Neuronal stem cell (in vitro differentiated cells): ENCODE measurements at regions not wholly inside any gene's neighbourhood (a gene's known extent, or its start where the extent isn't known, plus 50 kb on each side); places are given as distances from the start of the nearest gene placed in this dataset.

Experiments
- DNase-seq: peaks from one replicate; pipeline ENCODE4 v3.0.0-alpha.2; 2013; ENCODE audit warnings: low spot score
- H2AFZ ChIP-seq: one replicate; pipeline ENCODE4 v1.6.1; 2013; ENCODE audit warnings: mild to moderate bottlenecking, low read length, inconsistent platforms
- H2AK5ac ChIP-seq: 2 replicates; pipeline ENCODE4 v1.6.1; 2013; ENCODE audit warnings: low read depth, mild to moderate bottlenecking, inconsistent platforms, low read length, moderate library complexity, mixed read lengths
- H2BK120ac ChIP-seq: 2 replicates; pipeline ENCODE4 v1.6.1; 2013; ENCODE audit warnings: low read depth, mild to moderate bottlenecking, inconsistent platforms, low read length, moderate library complexity, mixed read lengths
- H2BK12ac ChIP-seq: one replicate; pipeline ENCODE4 v1.6.1; 2013; ENCODE audit warnings: low read length, inconsistent platforms
- H2BK15ac ChIP-seq: 2 replicates; pipeline ENCODE4 v1.6.1; 2013; ENCODE audit warnings: mild to moderate bottlenecking, low read length, inconsistent platforms, mixed read lengths
- H2BK5ac ChIP-seq: one replicate; pipeline ENCODE4 v1.6.1; 2013; ENCODE audit warnings: inconsistent platforms, mild to moderate bottlenecking, low read length, moderate library complexity
- H3K14ac ChIP-seq: one replicate; pipeline ENCODE4 v1.6.1; 2013; ENCODE audit warnings: low read length, inconsistent platforms
- H3K18ac ChIP-seq: 2 replicates; pipeline ENCODE4 v1.6.1; 2013; ENCODE audit warnings: low read length, inconsistent platforms
- H3K23ac ChIP-seq: 2 replicates; pipeline ENCODE4 v1.6.1; 2013; ENCODE audit warnings: low read depth, mild to moderate bottlenecking, mixed read lengths, low read length, inconsistent platforms; ENCODE audit not compliant: poor library complexity
- H3K27ac ChIP-seq: replicated peaks from 3 replicates; pipeline ENCODE4 v1.5.1; 2013; ENCODE audit warnings: low read length, inconsistent platforms
- H3K27me3 ChIP-seq, 3 experiments: 2 replicates each; pipeline ENCODE4 v1.6.1; 2013; ENCODE audit warnings: low read length in 3 of 3, mild to moderate bottlenecking in 2 of 3, inconsistent platforms in 1 of 3, low read depth in 1 of 3, mixed read lengths in 1 of 3, moderate library complexity in 1 of 3; ENCODE audit not compliant: control insufficient read depth in 3 of 3, insufficient read depth in 3 of 3
- H3K36me3 ChIP-seq, 2 donors: replicated peaks in 1 of 2; 2 replicates each; pipeline ENCODE4 v1.6.1; 2013; ENCODE audit warnings: low read length in 2 of 2; ENCODE audit not compliant: control insufficient read depth in 2 of 2, insufficient read depth in 2 of 2
- H3K4ac ChIP-seq: 2 replicates; pipeline ENCODE4 v1.6.1; 2013; ENCODE audit warnings: inconsistent platforms, mild to moderate bottlenecking, low read length, moderate library complexity
- H3K4me1 ChIP-seq, 2 donors: 1 replicate in 1 of 2; 2 replicates in 1 of 2; pipeline ENCODE4 v1.6.1; 2013; ENCODE audit warnings: low read length in 2 of 2, low read depth in 1 of 2; ENCODE audit not compliant: control insufficient read depth in 2 of 2, insufficient read depth in 1 of 2
- H3K4me2 ChIP-seq: one replicate; pipeline ENCODE4 v1.6.1; 2013; ENCODE audit warnings: mild to moderate bottlenecking, low read length, inconsistent platforms; ENCODE audit not compliant: insufficient read depth, poor library complexity, severe bottlenecking
- H3K4me3 ChIP-seq, 2 donors: 2 replicates each; pipeline ENCODE4 v1.5.1; 2013; ENCODE audit warnings: low read length in 2 of 2, mild to moderate bottlenecking in 2 of 2, inconsistent platforms in 1 of 2, moderate library complexity in 1 of 2
- H3K79me1 ChIP-seq: one replicate; pipeline ENCODE4 v1.6.1; 2013; ENCODE audit warnings: low read depth, mild to moderate bottlenecking, inconsistent platforms, low read length, moderate library complexity
- H3K9ac ChIP-seq: one replicate; pipeline ENCODE4 v1.6.1; 2013; ENCODE audit warnings: mild to moderate bottlenecking, low read depth, low read length, inconsistent platforms; ENCODE audit not compliant: poor library complexity
- H3K9me3 ChIP-seq, 2 donors: replicated peaks in 1 of 2; 2 replicates each; pipeline versions ENCODE3 to v1.6.1; 2013; ENCODE audit warnings: low read length in 2 of 2, mild to moderate bottlenecking in 2 of 2, inconsistent platforms in 1 of 2, low read depth in 1 of 2, mixed read lengths in 1 of 2, moderate library complexity in 1 of 2; ENCODE audit not compliant: control insufficient read depth in 2 of 2, insufficient read depth in 1 of 2
- H4K8ac ChIP-seq: one replicate; pipeline ENCODE4 v1.6.1; 2013; ENCODE audit warnings: low read depth, mild to moderate bottlenecking, inconsistent platforms, low read length, moderate library complexity
- H4K91ac ChIP-seq: one replicate; pipeline ENCODE4 v1.6.1; 2013; ENCODE audit warnings: low read length, low read depth, mild to moderate bottlenecking, inconsistent platforms; ENCODE audit not compliant: poor library complexity
- WGBS, 2 donors: extraction: QIAGEN DNeasy Blood & Tissue Kit; methylation state at CpG; one replicate each; pipeline ENCODE4 v1.1.7; 2013; ENCODE audit warnings: missing lambda C conversion rate in 2 of 2, mixed read lengths in 1 of 2; ENCODE audit not compliant: insufficient read length in 2 of 2, insufficient replicate concordance in 1 of 2; ENCODE audit errors: extremely low coverage in 2 of 2; 5-methylcytosine and 5-hydroxymethylcytosine counted together

DNA sequence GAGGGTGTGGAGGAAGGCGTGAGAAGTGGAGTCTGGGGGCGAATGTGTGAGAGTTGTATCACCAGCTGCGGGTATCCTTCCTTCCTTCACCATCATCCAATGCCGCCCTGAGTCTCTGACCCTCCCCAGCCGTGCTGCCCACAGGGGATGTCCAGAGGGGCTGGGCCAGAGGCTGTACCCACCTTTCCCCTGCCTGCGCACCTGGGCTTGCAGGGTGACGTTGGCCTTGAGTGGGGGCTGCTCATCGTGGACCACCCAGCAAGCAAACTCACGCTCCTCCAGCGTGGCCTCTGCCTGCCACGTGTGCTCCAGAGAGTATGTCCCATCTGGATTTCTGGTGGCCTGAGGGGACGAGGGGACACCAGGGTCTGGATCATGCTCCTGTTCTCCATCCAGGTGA lies 116.9 kb upstream of the SIRPA start:
- Histone ChIP-seq H2AK5ac (no peak overlapping the region), H3K79me1 (no peaks in the 10 kb centered on the region), H3K4me3 (no peak overlapping the region), H4K91ac (no peak overlapping the region), H2BK120ac (no peak overlapping the region), H3K27ac (no peak overlapping the region), H2BK5ac (no peak overlapping the region), H3K36me3 (peaks cover 3 to 4% of the 10 kb centered on the region in 2 donors), H4K8ac (no peak overlapping the region), H3K14ac (no peak overlapping the region), H3K4ac (no peak overlapping the region), H2BK12ac (no peak overlapping the region), H3K27me3 (peaks cover 0 to 46% (median 0%) of the 10 kb centered on the region in 3 experiments), H3K4me2 (no peak overlapping the region), H3K18ac (no peak overlapping the region), H2BK15ac (peak overlapping the region; percentile 25), H3K9ac (no peak overlapping the region), H3K9me3 (peaks cover 0 to 3% of the 10 kb centered on the region in 2 donors), H3K4me1 (peaks cover 2 to 4% of the 10 kb centered on the region in 2 donors), H3K23ac (peak overlapping the region; percentile 37), H2AFZ (no peak overlapping the region)
- no CpG with 5 or more reads among the region's 12 CpGs for WGBS, 2 donors
- no peak for DNase-seq

DNA sequence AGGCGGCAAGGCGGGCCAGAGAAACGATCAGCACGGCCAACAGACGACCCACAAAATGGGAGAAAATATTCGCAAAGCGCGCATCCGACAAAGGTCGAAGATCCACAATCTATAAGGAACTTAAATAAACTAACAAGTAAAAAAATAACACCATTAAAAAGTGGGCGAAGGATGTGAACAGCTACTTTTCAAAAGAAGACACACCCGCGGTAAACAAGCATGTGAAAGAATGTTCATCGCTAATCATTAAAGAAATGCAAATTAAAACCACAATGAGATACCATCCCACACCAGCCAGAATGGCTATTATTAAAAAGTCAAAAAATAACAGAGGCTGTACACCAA lies 117.8 kb upstream of the SIRPA start:
- Histone ChIP-seq H3K18ac (no peak overlapping the region), H2AK5ac (no peak overlapping the region), H2BK120ac (no peak overlapping the region), H2BK12ac (no peak overlapping the region), H3K27me3 (peaks cover 0 to 38% (median 0%) of the 10 kb centered on the region in 3 experiments), H4K91ac (no peak overlapping the region), H3K9me3 (peaks cover 0 to 3% of the 10 kb centered on the region in 2 donors), H2BK15ac (no peak overlapping the region), H3K9ac (no peak overlapping the region), H3K27ac (no peak overlapping the region), H3K79me1 (no peaks in the 10 kb centered on the region), H3K23ac (no peak overlapping the region), H3K4me3 (peak overlapping the region in 1 of 2 donors; percentile 92), H3K14ac (no peak overlapping the region), H3K4me1 (peaks cover 2 to 4% of the 10 kb centered on the region in 2 donors), H4K8ac (no peak overlapping the region), H3K36me3 (peaks cover 3 to 4% of the 10 kb centered on the region in 2 donors), H2AFZ (peak overlapping the region; percentile 90), H2BK5ac (no peak overlapping the region), H3K4me2 (no peak overlapping the region), H3K4ac (no peak overlapping the region)
- WGBS, 2 donors = no CpG with 5 or more reads among the region's 14 CpGs
- DNase-seq = no peak

DNA sequence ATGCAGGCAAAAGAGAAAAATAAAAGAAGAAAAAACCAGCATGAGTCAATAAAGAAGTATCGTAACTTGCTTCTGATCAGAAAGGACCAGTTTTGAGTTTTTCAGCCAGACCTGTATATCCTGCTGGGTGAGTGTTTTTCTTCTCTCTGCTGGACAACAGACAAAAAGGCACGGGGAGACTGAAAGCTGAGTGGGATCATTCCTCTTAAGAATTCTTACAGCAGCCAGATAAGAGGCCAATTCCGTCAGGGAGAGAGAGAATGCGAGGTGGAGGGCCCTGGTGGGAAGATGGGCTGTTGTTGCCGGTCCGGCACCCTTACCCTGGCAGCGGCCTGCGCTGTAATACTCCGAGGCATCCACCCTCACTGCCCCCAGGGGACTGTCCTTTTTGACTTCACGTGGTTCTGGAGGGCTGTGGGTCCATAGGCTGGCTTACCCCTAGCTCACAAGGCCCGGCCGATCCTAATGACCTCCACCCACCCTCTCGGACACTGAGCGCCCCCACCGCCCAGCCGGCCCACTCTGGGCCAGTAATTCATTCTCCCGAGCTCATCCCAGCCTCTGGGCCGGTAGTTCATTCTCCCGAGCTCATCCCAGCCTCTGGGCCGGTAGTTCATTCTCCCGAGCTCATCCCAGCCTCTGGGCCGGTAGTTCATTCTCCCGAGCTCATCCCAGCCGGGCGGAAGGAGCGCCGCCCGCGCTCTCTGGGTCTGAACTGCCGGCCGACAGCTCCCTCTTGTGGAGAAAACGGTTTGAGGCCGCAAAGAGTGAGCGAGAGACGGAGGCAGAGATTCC lies 118.3 kb upstream of the SIRPA start:
- Histone ChIP-seq H3K14ac (peak overlapping the region; percentile 21), H2AK5ac (no peak overlapping the region), H2BK120ac (no peak overlapping the region), H3K36me3 (peaks cover 3 to 4% of the 10 kb centered on the region in 2 donors), H3K4ac (no peak overlapping the region), H3K27ac (peak overlapping the region; percentile 70), H2BK5ac (no peak overlapping the region), H2BK15ac (no peak overlapping the region), H2BK12ac (no peak overlapping the region), H3K4me1 (peaks cover 2 to 4% of the 10 kb centered on the region in 2 donors), H3K9ac (peak overlapping the region; percentile 92), H3K4me2 (peak overlapping the region; percentile 59), H3K79me1 (no peaks in the 10 kb centered on the region), H3K4me3 (peak overlapping the region; percentile 92 to 96), H4K91ac (no peak overlapping the region), H4K8ac (peak overlapping the region; percentile 19), H3K23ac (no peak overlapping the region), H3K18ac (peak overlapping the region; percentile 81), H3K27me3 (peaks cover 0 to 37% (median 0%) of the 10 kb centered on the region in 3 experiments), H2AFZ (peak overlapping the region; percentile 90), H3K9me3 (peaks cover 0 to 3% of the 10 kb centered on the region in 2 donors)
- DNase-seq = peak; percentile 88
- WGBS, 2 donors = no CpG with 5 or more reads among the region's 35 CpGs

DNA sequence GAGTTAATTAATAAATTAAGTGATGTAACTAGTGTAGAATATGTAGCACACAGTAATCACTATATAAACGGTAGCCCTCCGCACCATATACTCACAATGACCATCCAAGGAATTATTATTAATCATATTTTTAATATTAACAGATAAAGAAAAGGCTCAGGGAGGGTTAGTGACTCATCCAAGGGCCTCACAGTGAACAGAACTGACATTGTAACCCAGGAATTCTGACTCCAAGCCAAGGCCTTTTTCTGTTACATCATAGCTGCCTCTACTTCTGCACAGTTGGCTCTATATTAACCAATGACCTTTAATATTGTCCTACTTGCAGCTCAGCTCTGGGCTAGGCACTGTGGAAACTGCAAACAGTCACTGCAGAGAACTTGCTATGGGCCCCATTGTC lies 117.5 kb upstream of the SIRPG start:
- Histone ChIP-seq H2BK5ac (no peak overlapping the region), H3K27me3 (peaks cover 0 to 23% (median 0%) of the 10 kb centered on the region in 3 experiments), H3K4me3 (no peak overlapping the region), H3K23ac (no peak overlapping the region), H3K4ac (no peak overlapping the region), H4K8ac (no peak overlapping the region), H2AFZ (no peak overlapping the region), H2BK15ac (no peak overlapping the region), H3K9me3 (peaks cover 0 to 3% of the 10 kb centered on the region in 2 donors), H2BK120ac (no peak overlapping the region), H2BK12ac (no peak overlapping the region), H3K9ac (no peak overlapping the region), H3K14ac (no peak overlapping the region), H3K4me1 (peaks cover 2 to 4% of the 10 kb centered on the region in 2 donors), H3K79me1 (no peaks in the 10 kb centered on the region), H3K4me2 (no peak overlapping the region), H3K18ac (no peak overlapping the region), H4K91ac (no peak overlapping the region), H3K36me3 (peaks cover 3 to 4% of the 10 kb centered on the region in 2 donors), H2AK5ac (no peak overlapping the region), H3K27ac (no peak overlapping the region)
- no peak for DNase-seq
- no CpG with 5 or more reads among the region's 2 CpGs for WGBS, 2 donors
